Thyroid gland (tissue), 4 donors: ENCODE measurements at regions not wholly inside any gene's neighbourhood (a gene's known extent, or its start where the extent isn't known, plus 50 kb on each side); places are given as distances from the start of the nearest gene placed in this dataset.

Experiments
- POLR2A ChIP-seq, 2 donors: fragments of 450-650 bp; IDR thresholded peaks; one replicate each; pipeline ENCODE4 v1.6.1; 2017; ENCODE audit warnings: antibody characterized with exemption in 2 of 2, mild to moderate bottlenecking in 2 of 2, moderate library complexity in 1 of 2
- TF ChIP-seq, protein P1 (sequence below), 6 experiments: fragments of 200-600 bp in 3 of 6; fragments of 450-650 bp in 3 of 6; sonication (generic) in 3 of 6; IDR thresholded peaks; one replicate each; pipeline ENCODE4 v1.5.1; 2016 to 2019; ENCODE audit warnings: antibody characterized with exemption in 6 of 6, mild to moderate bottlenecking in 2 of 6, inconsistent platforms in 1 of 6, moderate library complexity in 1 of 6

DNA sequence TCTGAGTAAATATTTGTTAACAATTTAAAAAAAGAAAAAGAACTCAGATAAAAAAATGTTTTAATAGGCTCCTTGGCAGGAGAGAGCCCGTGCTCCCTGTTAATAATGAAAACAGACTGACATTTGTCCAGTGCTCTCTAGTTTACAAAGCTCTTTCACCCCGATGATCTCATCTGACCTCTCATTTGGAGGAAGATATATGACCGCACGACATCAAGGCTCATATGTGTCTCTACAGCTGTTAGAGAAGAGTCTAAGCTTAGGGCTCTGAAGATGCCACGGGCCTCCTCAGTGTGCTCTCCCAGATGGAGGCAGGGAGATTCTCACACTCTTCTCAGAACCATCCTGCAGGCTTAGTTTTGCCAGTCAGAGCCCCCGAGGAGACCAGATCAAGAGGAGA is 280.8 kb upstream of the IRX5 start:
- no peak for TF ChIP-seq POLR2A (IDR thresholded peaks at IDR 0.05)
- TF ChIP-seq, protein P1, sequence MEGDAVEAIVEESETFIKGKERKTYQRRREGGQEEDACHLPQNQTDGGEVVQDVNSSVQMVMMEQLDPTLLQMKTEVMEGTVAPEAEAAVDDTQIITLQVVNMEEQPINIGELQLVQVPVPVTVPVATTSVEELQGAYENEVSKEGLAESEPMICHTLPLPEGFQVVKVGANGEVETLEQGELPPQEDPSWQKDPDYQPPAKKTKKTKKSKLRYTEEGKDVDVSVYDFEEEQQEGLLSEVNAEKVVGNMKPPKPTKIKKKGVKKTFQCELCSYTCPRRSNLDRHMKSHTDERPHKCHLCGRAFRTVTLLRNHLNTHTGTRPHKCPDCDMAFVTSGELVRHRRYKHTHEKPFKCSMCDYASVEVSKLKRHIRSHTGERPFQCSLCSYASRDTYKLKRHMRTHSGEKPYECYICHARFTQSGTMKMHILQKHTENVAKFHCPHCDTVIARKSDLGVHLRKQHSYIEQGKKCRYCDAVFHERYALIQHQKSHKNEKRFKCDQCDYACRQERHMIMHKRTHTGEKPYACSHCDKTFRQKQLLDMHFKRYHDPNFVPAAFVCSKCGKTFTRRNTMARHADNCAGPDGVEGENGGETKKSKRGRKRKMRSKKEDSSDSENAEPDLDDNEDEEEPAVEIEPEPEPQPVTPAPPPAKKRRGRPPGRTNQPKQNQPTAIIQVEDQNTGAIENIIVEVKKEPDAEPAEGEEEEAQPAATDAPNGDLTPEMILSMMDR (IDR thresholded peaks at IDR 0.05): no peak
